ENCODE measurements at regions not wholly inside any gene's neighbourhood (a gene's known extent, or its start where the extent isn't known, plus 50 kb on each side); places are given as distances from the start of the nearest gene placed in this dataset.

DNA sequence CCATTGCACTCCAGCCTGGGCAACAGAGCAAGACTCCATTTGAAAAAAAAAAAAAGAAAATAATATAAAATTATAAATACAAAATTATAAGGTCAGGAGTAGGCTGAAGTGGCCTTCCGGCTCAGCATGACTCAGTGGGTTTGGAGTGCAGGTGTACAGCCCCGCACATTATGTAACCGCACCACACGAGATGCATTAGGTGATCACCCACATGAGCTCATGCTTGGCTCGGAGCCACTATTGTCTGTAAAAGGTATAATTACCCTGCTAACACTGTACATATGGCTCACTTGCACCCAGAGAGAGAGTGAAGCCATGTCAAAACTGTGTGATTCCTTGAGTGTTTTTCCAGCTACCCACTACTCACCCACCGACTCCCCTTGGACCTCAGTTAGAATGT lies 557.0 kb downstream of the SLC6A15 start:
- no peak for TF ChIP-seq CTCF (optimal IDR thresholded peaks at IDR 0.05 in 1 of 3, IDR thresholded peaks at IDR 0.05 in 1 of 3, conservative IDR thresholded peaks at IDR 0.05 in 1 of 3; ENCODE audit: extremely low read depth in 1 of 3, insufficient read depth in 2 of 3, low read length in 3 of 3)
- TF ChIP-seq EZH2 (IDR thresholded peaks at IDR 0.05; ENCODE audit: low read length): no peak

Measured in keratinocyte (primary cell).